Astrocyte (in vitro differentiated cells and primary cell): ENCODE measurements at regions not wholly inside any gene's neighbourhood (a gene's known extent, or its start where the extent isn't known, plus 50 kb on each side); places are given as distances from the start of the nearest gene placed in this dataset.

ENCODE experiments used
- DNase-seq: peaks from one replicate; pipeline ENCODE4 v3.0.0-alpha.2; 2010; ENCODE audit warnings: low read depth
- FAIRE-seq: peaks from 2 replicates; lab custom pipeline; 2011; peaks lifted over from hg19 to GRCh38; lab: Jason Lieb, UNC
- H2AFZ ChIP-seq: 2 replicates; pipeline ENCODE4 v1.6.0; 2012; ENCODE audit warnings: low read depth, low read length, inconsistent platforms
- H3K27ac ChIP-seq: 2 replicates; pipeline ENCODE4 v1.5.1; 2011; ENCODE audit warnings: low read depth, low read length, inconsistent platforms
- H3K27me3 ChIP-seq: 2 replicates; pipeline ENCODE4 v1.6.0; 2011; ENCODE audit warnings: low read length, inconsistent platforms; ENCODE audit not compliant: insufficient read depth
- H3K36me3 ChIP-seq: 2 replicates; pipeline ENCODE4 v1.5.1; 2011; ENCODE audit warnings: low read length, inconsistent platforms; ENCODE audit not compliant: insufficient read depth
- H3K4me1 ChIP-seq: 2 replicates; pipeline ENCODE4 v1.5.1; 2011; ENCODE audit warnings: low read length, inconsistent platforms; ENCODE audit not compliant: insufficient read depth
- H3K4me2 ChIP-seq: 2 replicates; pipeline ENCODE4 v1.6.0; 2012; ENCODE audit warnings: low read length, inconsistent platforms
- H3K4me3 ChIP-seq: 2 replicates; pipeline ENCODE4 v1.5.1; 2011; ENCODE audit warnings: low read depth, mild to moderate bottlenecking, low read length, inconsistent platforms; ENCODE audit not compliant: insufficient read depth
- H3K79me2 ChIP-seq: 2 replicates; pipeline ENCODE4 v1.6.0; 2012; ENCODE audit warnings: mild to moderate bottlenecking, low read length, inconsistent platforms; ENCODE audit not compliant: insufficient read depth
- H3K9ac ChIP-seq: 2 replicates; pipeline ENCODE4 v1.6.0; 2012; ENCODE audit warnings: mild to moderate bottlenecking, low read length, inconsistent platforms
- H3K9me3 ChIP-seq: 2 replicates; pipeline ENCODE4 v1.5.1; 2012; ENCODE audit warnings: low read depth, mild to moderate bottlenecking, low read length, inconsistent platforms; ENCODE audit not compliant: insufficient read depth
- H4K20me1 ChIP-seq: 2 replicates; pipeline ENCODE4 v1.6.0; 2012; ENCODE audit warnings: low read length, inconsistent platforms; ENCODE audit not compliant: insufficient read depth
- H3K27ac Mint-ChIP-seq: one replicate; pipeline ENCODE4 v1.8.0; 2021; ENCODE audit warnings: mild to moderate bottlenecking, mixed read lengths; ENCODE audit not compliant: unreplicated experiment
- H3K27me3 Mint-ChIP-seq: one replicate; pipeline ENCODE4 v1.8.0; 2021; ENCODE audit warnings: low read depth, mixed read lengths; ENCODE audit not compliant: unreplicated experiment
- H3K36me3 Mint-ChIP-seq: one replicate; pipeline ENCODE4 v1.8.0; 2021; ENCODE audit warnings: low read depth, mixed read lengths; ENCODE audit not compliant: unreplicated experiment
- H3K4me1 Mint-ChIP-seq: one replicate; pipeline ENCODE4 v1.8.0; 2021; ENCODE audit warnings: low read depth, mixed read lengths; ENCODE audit not compliant: unreplicated experiment
- H3K4me3 Mint-ChIP-seq: one replicate; pipeline ENCODE4 v1.8.0; 2021; ENCODE audit warnings: mild to moderate bottlenecking, moderate library complexity, mixed read lengths; ENCODE audit not compliant: unreplicated experiment
- H3K9me3 Mint-ChIP-seq: one replicate; pipeline ENCODE4 v1.8.0; 2021; ENCODE audit warnings: mild to moderate bottlenecking, mixed read lengths; ENCODE audit not compliant: unreplicated experiment
- CTCF ChIP-seq: IDR thresholded peaks from 2 replicates; pipeline ENCODE4 v1.5.1; 2011; ENCODE audit warnings: low read depth, mild to moderate bottlenecking, inconsistent platforms, low read length, moderate library complexity; ENCODE audit not compliant: insufficient read depth
- EZH2 ChIP-seq: IDR thresholded peaks from 2 replicates; pipeline ENCODE4 v1.6.1; 2012; ENCODE audit warnings: mild to moderate bottlenecking, low read length, inconsistent platforms; ENCODE audit not compliant: insufficient read depth

- no peaks in the 10 kb centered on the region for H4K20me1 ChIP-seq
Measured at GRCh38 chr1:187129132-187129531, 300.4 kb downstream of the PLA2G4A start.

GRCh38 chr1:187143783-187144182, 315.0 kb downstream of the PLA2G4A start:
- Mint-ChIP-seq H3K4me1 (no peaks in the 10 kb centered on the region), H3K36me3 (no peaks in the 10 kb centered on the region), H3K27me3 (no peaks in the 10 kb centered on the region), H3K27ac (no peak overlapping the region), H3K4me3 (no peak overlapping the region), H3K9me3 (peaks cover 3% of the 10 kb centered on the region)
- Histone ChIP-seq H3K4me1 (no peaks in the 10 kb centered on the region), H2AFZ (no peak overlapping the region), H3K4me2 (no peak overlapping the region), H3K27me3 (no peaks in the 10 kb centered on the region), H3K9me3 (no peaks in the 10 kb centered on the region), H3K4me3 (no peak overlapping the region), H3K36me3 (no peaks in the 10 kb centered on the region), H3K79me2 (no peaks in the 10 kb centered on the region), H3K27ac (no peak overlapping the region), H3K9ac (no peak overlapping the region), H4K20me1 (no peaks in the 10 kb centered on the region)
- no peak for TF ChIP-seq EZH2
- no peak for TF ChIP-seq CTCF
- no peak for FAIRE-seq
- DNase-seq, result no peak

More at GRCh38 chr1:187129132-187129531, 300.4 kb downstream of the PLA2G4A start:
- no peaks in the 10 kb centered on the region for H3K9me3 Mint-ChIP-seq
- no peaks in the 10 kb centered on the region for H3K36me3 Mint-ChIP-seq
- no peak overlapping the region for H3K27ac Mint-ChIP-seq
- H3K9me3 ChIP-seq, result no peaks in the 10 kb centered on the region
- H3K4me3 ChIP-seq, result no peak overlapping the region
- no peaks in the 10 kb centered on the region for H3K4me1 ChIP-seq
- H3K79me2 ChIP-seq, result no peaks in the 10 kb centered on the region
- no peaks in the 10 kb centered on the region for H3K27me3 ChIP-seq
- DNase-seq (no peak), FAIRE-seq (no peak)
- no peak overlapping the region for H2AFZ ChIP-seq
- no peak overlapping the region for H3K27ac ChIP-seq
- H3K4me3 Mint-ChIP-seq, result no peak overlapping the region
- no peaks in the 10 kb centered on the region for H3K36me3 ChIP-seq
- H3K4me1 Mint-ChIP-seq, result no peaks in the 10 kb centered on the region
- H3K9ac ChIP-seq, result no peak overlapping the region
- no peak overlapping the region for H3K4me2 ChIP-seq
- TF ChIP-seq CTCF (no peak), EZH2 (no peak)
- H3K27me3 Mint-ChIP-seq, result no peaks in the 10 kb centered on the region

- H3K9me3 Mint-ChIP-seq, result peaks cover 3% of the 10 kb centered on the region
- Histone ChIP-seq H3K27ac (no peak overlapping the region), H3K9ac (no peak overlapping the region), H3K4me1 (no peaks in the 10 kb centered on the region), H3K4me2 (no peak overlapping the region), H3K4me3 (no peak overlapping the region), H3K9me3 (no peaks in the 10 kb centered on the region), H3K27me3 (no peaks in the 10 kb centered on the region), H3K36me3 (no peaks in the 10 kb centered on the region), H4K20me1 (no peaks in the 10 kb centered on the region), H2AFZ (no peak overlapping the region), H3K79me2 (no peaks in the 10 kb centered on the region)
- no peak overlapping the region for H3K27ac Mint-ChIP-seq
- no peaks in the 10 kb centered on the region for H3K27me3 Mint-ChIP-seq
- no peak overlapping the region for H3K4me3 Mint-ChIP-seq
- DNase-seq (no peak), FAIRE-seq (no peak)
- TF ChIP-seq CTCF, result no peak
- TF ChIP-seq EZH2, result no peak
- H3K36me3 Mint-ChIP-seq, result no peaks in the 10 kb centered on the region
- no peaks in the 10 kb centered on the region for H3K4me1 Mint-ChIP-seq
Measured at GRCh38 chr1:187146388-187146787, 317.6 kb downstream of the PLA2G4A start.
